Kidney tubule cell (primary cell): ENCODE measurements at regions not wholly inside any gene's neighbourhood (a gene's known extent, or its start where the extent isn't known, plus 50 kb on each side); places are given as distances from the start of the nearest gene placed in this dataset.

Experiments
- DNase-seq: peaks from one replicate; pipeline ENCODE4 v3.0.0-alpha.2; 2018; ENCODE audit warnings: low spot score

GRCh38 chr1:75668813-75669212 is 55.7 kb upstream of the ACADM start:
- no peak for DNase-seq

GRCh38 chr1:75671708-75672107 is 52.8 kb upstream of the ACADM start:
- no peak for DNase-seq

DNA sequence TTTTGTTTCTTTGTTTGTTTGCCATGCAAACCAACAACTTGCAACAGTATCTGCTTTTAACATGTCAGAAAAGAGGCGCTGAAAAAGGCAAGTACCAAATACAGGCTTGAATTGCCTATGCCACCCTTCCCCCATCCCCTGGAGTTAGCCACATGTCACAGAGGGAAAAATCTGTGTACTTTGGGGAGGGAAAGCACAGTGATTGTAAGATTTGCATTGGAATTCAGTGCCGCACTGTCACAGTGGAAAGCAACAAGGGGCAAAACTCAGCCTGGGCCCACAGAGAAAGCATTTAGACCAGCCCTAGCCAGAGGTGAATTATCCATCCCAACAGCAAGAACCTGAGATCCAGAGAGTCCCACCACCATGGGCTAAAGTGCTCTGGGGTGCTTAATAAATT is 52.4 kb upstream of the ACADM start:
- DNase-seq: no peak

DNA sequence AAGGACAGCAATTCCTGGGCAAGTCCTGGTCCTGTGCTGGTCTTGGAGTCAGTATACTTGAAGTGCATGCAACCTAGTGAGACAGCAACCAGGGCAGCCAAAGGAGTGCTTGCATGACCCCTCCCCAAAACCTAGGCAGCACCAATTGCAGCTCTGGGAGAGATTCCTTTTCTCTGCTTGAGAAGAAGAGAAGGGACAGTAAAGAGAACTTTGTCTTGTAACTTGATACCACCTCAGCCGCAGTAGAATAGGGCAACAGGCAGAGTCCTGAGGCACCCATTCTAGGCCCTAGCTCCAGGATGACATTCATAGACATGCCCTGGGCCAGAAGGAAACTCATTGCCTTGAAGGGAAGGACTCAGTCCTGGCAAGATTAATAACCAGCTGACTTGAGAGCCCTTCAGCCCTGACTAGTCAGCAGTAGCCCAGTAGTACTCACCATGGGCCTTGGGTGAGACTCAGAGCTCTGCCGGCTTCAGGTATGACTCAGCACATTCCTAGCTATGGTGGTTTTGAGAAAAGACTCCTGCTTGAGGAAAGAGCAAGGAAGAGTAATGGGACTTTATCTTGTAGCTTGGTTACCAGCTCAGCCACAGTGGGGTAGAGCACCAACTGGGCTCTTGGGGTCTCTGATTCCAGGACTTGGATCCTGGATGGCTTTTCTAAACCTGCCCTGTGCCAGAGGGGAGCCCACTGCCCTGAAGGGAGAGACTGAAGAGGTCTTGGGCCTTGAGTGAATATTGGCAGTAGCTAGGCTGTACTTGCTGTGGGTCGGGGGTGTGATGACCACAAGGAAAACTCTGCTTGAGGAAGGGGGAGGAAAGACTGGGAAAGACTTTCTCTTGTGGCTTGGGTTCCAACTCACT is 51.7 kb upstream of the ACADM start:
- peak; percentile 94 for DNase-seq

DNA sequence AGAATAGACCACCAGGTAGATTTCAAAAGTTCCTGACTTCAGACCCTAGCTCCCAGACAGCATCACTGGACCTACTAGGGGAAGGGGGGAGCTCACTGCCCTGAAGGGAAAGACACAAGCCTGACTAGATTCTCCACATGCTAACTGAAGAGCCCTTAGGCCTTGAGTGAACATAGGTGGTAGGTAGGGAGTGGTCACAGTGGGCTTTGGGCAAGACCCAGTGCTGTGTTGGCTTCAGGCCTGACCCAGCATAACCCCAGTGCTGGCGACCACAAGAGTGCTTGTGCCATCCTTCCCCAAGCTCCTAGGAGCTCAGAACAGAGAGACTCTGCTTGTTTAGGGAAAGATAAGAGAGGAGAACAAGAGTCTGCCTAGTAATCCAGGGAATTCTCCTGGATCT is 51.1 kb upstream of the ACADM start:
- DNase-seq: no peak

DNA sequence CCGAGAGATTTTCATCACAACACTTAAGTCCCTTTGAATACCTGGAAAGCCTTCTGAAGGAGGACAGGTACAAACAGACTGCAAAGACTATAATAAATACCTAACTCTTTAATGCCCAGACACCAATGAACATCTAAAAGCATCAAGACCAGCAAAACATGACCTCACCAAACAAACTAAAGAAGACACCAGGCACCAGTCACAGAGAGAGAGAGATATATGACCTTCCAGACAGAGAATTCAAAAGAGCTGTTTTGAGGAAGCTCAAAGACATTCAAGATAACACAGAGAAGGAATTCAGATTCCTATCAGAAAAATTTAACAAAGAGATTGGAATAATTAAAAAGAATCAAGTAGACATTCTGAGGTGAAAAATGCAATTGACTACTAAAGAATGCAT is 50.6 kb upstream of the ACADM start:
- DNase-seq: no peak
